HAP-1 (cell line): ENCODE measurements at regions not wholly inside any gene's neighbourhood (a gene's known extent, or its start where the extent isn't known, plus 50 kb on each side); places are given as distances from the start of the nearest gene placed in this dataset.
"Not testable (repeated sequence)": the region's sequence is repeated elsewhere in the genome, so short reads cannot be mapped to it uniquely, and the experiment has no call there.

ENCODE experiments used
- DNase-seq, 2 experiments: peaks; one replicate each; pipeline ENCODE4 v3.0.0-alpha.2; 2016 to 2020; ENCODE audit warnings: low spot score in 2 of 2
- H3K27me3 ChIP-seq: fragments of 250-450 bp; sonication (Bioruptor Pico); 2 replicates; pipeline ENCODE4 v1.5.1; 2020; ENCODE audit warnings: low read depth, mild to moderate bottlenecking, moderate library complexity
- H3K36me3 ChIP-seq: fragments of 250-450 bp; sonication (Bioruptor Pico); replicated peaks from 2 replicates; pipeline ENCODE4 v1.5.1; 2020; ENCODE audit warnings: mild to moderate bottlenecking
- H3K4me1 ChIP-seq: fragments of 250-450 bp; sonication (Bioruptor Pico); 2 replicates; pipeline ENCODE4 v1.5.1; 2020; ENCODE audit warnings: mild to moderate bottlenecking
- H3K4me3 ChIP-seq: fragments of 250-450 bp; sonication (Bioruptor Pico); 2 replicates; pipeline ENCODE4 v1.5.1; 2020; ENCODE audit warnings: mild to moderate bottlenecking, moderate library complexity
- H3K9me3 ChIP-seq: fragments of 250-450 bp; sonication (Bioruptor Pico); 2 replicates; pipeline ENCODE4 v1.5.1; 2020; ENCODE audit warnings: mild to moderate bottlenecking, moderate library complexity
- in situ Hi-C: fragments of 300-500 bp; cut with MboI; formaldehyde crosslinking; loops from 3 replicates; pipeline ENCODE4 v1.14.3; 2020; ENCODE audit warnings: low sequenced_read_pairs, inconsistent platforms, mixed read lengths

DNA sequence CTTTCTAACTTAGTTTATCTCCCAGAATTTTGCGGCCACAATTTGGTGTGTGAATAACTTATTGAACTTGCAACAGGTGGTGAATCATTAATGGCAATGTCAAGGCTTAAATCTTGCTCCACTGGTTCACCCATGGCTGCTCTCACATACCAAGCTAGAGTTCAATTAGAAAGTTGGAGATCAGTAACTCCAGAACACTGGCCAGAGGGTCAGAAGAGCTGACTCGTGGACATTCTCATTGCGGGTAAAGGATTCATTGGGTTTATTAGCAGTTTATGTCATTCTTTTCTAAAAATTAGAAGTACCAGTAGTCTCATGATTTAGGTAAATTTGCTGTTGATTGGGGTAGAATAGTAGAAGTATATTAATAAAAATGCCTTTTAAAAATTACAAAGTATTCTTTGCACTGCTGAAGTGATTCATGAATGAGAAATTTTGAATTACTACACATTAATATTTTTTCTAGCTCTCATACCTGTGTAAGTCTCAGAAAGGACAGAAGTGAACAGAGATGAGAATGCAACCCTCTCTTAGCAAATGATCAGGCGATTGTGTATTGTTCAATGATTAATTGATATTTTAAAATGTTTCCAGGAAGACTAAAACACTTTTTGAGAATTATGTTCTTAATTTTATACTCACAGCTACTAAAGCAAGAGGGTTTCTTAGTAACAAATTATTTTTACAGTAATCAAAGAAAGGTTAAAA lies 142.0 kb downstream of the SYT15 start:
- H3K4me1 ChIP-seq, H3K9me3 ChIP-seq, DNase-seq, in situ Hi-C loops, H3K27me3 ChIP-seq, H3K36me3 ChIP-seq, H3K4me3 ChIP-seq: not testable (repeated sequence)

DNA sequence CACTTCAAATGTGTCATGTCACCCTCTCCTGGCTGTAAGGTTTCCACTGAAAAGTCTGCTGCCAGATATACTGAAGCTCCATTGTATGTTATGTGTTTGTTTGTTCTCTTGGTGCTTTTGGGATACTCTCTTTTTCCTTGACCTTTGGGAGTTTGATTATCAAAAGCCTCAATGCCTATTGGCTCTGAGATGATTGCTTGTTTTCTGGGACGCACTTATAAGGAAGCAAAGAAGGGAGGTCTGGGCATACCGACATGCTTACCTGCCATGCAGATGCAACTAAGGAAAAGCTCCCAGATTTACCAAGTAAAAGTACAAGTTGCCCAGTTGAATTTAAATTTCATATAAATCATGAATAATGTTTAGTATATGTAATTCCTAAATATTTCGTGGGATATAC lies 145.3 kb downstream of the SYT15 start:
- H3K36me3 ChIP-seq, H3K4me1 ChIP-seq, in situ Hi-C loops, H3K27me3 ChIP-seq, H3K9me3 ChIP-seq, DNase-seq, H3K4me3 ChIP-seq: not testable (repeated sequence)

DNA sequence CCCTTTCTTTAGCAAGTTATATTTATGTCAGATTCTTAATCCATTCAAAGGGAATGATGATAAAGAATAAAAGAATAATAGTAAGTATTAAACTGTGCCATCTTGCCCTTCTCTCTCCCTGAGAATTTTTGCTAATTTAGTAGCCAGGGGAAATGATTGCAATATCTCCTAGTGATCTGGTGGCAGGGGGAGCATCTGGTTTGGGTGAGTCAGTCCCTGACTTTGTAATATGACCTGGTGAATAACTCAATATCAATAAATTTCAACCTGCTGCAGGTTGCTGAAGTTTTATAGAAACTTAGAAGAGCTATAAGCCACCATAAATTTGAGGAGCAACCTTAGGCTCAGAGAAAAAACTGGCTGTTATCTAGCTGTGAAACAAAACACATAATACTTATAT lies 149.4 kb downstream of the SYT15 start:
- H3K36me3 ChIP-seq, H3K4me3 ChIP-seq, in situ Hi-C loops, DNase-seq, H3K9me3 ChIP-seq, H3K27me3 ChIP-seq, H3K4me1 ChIP-seq: not testable (repeated sequence)

DNA sequence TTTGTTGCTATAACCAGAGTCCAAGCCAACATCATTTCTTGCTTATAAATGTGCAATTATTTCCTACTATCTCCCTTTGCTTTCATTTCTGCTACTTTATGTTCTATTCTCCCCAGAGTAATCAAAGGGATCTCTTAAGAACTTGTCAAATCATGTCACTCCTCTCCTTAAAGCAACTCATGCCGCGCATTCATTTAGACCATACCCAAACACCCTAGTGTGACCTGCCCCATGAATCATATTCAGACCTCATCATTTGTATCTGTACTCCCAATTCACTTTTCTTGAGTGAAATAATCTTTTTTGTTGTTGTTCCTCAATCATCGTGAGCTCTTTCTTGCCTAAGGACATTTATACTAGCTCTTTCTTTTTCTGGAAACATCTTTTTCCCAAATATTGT lies 151.8 kb downstream of the SYT15 start:
- in situ Hi-C loops: not testable (repeated sequence)

DNA sequence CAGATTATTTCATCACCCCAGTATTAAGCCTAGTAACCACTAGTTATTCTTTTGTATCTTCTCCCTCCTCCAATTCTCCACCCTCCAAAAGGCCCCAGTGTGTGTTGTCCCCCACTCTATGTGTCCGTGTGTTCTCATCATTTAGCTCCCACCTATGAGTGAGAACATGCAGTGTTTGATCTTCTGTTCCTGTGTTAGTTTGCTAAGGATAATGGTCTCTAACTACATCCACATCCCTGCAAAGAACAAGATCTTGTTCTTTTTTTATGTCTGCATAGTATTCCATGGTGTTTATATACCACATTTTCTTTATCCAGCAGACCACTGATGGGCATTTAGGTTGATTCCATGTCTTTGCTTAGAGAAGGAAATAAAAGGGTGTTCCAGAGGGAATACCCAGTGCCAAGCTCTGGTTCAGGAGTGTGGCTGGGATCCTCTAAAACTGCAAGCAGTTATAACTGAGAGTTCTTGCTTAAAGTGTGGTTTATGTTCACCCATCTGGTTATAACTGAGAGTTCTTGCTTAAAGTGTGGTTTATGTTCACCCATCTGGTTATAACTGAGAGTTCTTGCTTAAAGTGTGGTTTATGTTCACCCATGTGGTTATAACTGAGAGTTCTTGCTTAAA lies 154.8 kb downstream of the SYT15 start:
- H3K9me3 ChIP-seq, H3K4me3 ChIP-seq, in situ Hi-C loops, H3K36me3 ChIP-seq, DNase-seq, H3K27me3 ChIP-seq, H3K4me1 ChIP-seq: not testable (repeated sequence)

More for the DNA sequence above, 151.8 kb downstream of the SYT15 start:
- not testable (repeated sequence) for H3K27me3 ChIP-seq, H3K4me1 ChIP-seq, H3K9me3 ChIP-seq, DNase-seq, H3K4me3 ChIP-seq, H3K36me3 ChIP-seq

DNA sequence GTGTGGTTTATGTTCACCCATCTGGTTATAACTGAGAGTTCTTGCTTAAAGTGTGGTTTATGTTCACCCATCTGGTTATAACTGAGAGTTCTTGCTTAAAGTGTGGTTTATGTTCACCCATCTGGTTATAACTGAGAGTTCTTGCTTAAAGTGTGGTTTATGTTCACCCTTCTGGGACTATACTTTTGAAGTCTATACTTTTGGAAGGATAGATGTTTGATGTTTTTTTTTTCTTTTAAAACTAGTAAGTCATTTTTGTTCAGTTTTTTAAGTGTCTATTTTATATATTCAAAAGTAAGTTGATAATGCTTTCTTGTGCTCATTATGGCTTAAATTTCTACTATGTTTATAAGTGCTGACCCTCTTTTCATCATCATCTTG lies 155.3 kb downstream of the SYT15 start:
- H3K4me1 ChIP-seq, H3K36me3 ChIP-seq, H3K9me3 ChIP-seq, H3K27me3 ChIP-seq, H3K4me3 ChIP-seq, in situ Hi-C loops, DNase-seq: not testable (repeated sequence)

DNA sequence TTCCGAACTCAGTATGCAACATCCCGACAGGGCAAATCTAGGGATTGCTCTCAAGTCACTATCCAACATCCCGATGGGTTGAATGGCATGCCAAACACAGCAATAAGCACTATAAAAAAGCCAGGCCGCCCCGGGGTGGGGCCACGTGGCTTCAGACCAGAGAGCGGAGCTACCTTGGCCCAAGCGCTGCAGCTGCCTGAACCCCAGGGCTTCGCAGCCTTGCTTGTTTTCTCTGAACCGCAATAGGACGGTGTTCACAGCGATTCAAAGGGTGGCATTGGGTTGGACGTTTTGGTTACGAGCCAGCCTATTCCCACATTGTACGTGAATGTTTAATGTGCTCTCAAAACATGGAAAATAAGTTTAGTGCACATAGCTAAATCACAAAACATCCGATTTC lies 161.0 kb downstream of the SYT15 start:
- H3K4me3 ChIP-seq, in situ Hi-C loops, H3K9me3 ChIP-seq, DNase-seq, H3K36me3 ChIP-seq, H3K27me3 ChIP-seq, H3K4me1 ChIP-seq: not testable (repeated sequence)

DNA sequence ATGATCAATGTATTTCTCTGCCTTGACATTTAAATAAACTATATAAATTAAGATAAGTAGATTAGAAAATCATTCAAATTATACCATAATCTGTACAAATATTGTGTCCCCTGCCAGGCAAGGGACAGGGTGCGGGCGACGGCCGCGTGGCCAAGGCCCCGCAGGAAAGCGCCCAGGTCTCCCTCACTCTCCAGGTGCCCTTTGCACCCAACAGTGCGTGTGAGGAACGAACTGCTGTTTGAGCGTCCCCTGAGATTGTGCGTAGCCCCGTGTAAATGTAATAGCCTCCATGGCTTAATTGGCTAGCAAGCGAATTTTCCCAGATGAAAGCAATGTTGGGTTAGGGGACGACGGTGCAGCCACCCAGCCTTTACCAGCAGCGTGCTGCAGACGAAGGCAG lies 161.4 kb downstream of the SYT15 start:
- H3K36me3 ChIP-seq, H3K9me3 ChIP-seq, H3K27me3 ChIP-seq, in situ Hi-C loops, H3K4me3 ChIP-seq, DNase-seq, H3K4me1 ChIP-seq: not testable (repeated sequence)

DNA sequence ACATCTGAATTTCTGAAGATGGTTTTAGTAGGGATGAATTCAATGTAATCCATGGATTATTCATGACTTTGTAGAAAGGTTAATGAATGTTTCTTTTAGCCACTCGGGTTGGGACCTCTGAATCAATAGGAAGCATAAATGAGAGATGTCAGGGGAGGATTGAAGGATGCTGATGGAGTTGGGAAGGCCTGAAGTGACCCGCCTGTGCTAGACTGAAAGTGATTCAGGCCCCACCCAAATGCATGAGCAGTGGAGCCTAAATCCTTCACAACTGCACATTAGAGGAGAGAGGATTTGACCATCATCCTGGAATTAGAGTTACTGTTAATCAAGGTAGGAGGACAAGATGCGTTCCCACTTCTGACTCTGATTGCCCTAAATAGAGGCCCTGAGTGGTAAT lies 162.2 kb upstream of the PTPN20 start:
- H3K27me3 ChIP-seq, H3K4me3 ChIP-seq, DNase-seq, H3K9me3 ChIP-seq, in situ Hi-C loops, H3K4me1 ChIP-seq, H3K36me3 ChIP-seq: not testable (repeated sequence)

DNA sequence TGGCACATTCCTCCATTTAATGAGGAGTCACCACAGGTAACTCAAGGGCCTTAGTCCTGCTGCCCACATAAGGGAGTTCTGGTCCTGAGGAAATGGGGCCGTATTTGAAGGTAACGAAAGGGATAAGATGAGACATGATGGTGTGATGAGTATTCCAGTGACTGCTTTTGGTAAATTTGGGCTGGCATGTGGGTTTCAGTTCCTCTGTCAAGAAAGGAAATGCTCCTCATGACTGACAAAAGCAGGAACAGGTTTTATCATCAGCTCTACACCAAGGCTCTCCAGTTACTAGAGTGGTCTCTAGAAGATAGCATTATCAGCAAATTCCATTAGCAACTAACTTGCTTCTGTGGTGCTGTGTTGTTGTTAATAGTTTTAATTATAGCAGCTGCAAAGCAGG lies 161.8 kb upstream of the PTPN20 start:
- DNase-seq, in situ Hi-C loops: not testable (repeated sequence)

DNA sequence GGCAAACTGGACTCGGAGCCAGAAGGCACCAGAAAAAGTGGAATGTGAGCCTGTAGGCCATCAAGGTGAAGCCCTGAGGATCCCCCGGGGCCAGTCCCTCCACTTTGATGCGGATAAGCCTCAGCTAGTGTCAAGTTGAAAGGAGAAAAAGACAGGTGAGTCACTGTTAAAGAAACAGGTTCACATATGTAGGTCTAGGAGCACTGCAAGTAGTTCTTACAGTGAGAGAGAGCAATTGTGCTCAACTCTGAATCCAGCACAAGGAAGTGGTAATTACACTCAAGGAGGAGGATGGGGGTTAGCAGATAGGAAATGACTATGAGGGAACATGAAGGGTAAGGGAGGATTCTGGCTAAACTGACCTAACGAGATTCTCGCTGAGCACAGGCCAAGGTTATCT lies 157.5 kb upstream of the PTPN20 start:
- DNase-seq, H3K4me3 ChIP-seq, in situ Hi-C loops: not testable (repeated sequence)

More for the DNA sequence above, 161.8 kb upstream of the PTPN20 start:
- H3K4me1 ChIP-seq, H3K36me3 ChIP-seq, H3K27me3 ChIP-seq, H3K9me3 ChIP-seq, H3K4me3 ChIP-seq: not testable (repeated sequence)

DNA sequence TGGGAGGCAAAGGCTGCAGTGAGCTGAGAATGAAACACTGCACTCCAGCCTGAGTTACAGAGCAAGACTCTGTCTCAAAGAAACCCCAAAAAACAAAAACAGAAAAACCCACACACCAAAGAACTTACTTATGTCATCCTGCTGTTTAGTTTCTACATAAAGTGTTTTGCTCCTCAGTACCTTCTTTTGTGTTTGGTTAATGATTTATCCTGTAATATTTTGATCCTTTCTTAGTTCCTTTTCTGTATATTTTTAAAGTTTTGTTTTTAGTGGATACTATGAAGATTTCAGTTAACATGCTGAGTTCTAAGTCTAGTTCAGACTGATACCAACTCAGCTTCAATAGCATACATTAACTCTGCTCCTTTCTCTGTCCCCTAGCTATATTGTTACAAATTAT lies 149.8 kb upstream of the PTPN20 start:
- in situ Hi-C loops, DNase-seq, H3K4me1 ChIP-seq, H3K36me3 ChIP-seq, H3K27me3 ChIP-seq, H3K9me3 ChIP-seq, H3K4me3 ChIP-seq: not testable (repeated sequence)

More for the DNA sequence above, 157.5 kb upstream of the PTPN20 start:
- not testable (repeated sequence) for H3K27me3 ChIP-seq, H3K36me3 ChIP-seq, H3K4me1 ChIP-seq, H3K9me3 ChIP-seq

DNA sequence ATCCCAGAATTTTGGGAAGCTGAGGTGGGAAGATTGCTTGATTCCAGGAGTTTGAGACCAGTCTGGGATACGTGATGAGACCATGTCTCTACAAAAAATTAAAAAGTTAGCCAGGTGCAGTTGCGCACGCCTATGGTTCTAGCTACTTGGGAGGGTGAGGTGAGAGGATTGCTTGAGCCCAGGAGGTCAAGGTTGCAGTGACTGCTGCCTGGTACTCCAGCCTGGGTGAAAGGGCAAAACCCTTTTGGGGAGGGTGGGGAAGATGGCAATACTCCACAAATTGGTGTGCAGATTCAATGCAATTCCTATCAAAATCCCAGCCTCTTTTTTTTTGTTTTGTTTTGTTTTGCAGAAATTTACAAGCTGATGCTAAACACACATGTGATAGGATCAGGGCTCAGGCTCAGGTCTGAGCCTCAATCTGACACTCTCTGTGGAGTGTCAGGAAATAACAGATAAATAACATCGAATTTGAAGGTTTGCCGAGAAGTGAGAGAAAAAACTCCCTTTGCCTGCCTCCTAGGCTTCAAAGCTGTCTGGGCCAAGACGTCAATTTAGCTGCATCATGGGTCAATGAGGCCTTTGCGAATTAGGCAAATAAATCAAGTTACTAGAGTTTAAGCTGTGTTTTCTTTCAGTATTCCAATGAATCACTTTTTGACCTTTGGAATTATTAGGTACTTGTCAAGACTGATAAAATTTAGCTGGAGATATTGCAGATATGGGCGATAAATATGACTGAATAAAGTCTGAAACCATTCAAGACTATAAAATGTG lies 142.5 kb upstream of the PTPN20 start:
- in situ Hi-C loops, H3K36me3 ChIP-seq, H3K4me1 ChIP-seq, H3K27me3 ChIP-seq, DNase-seq, H3K4me3 ChIP-seq, H3K9me3 ChIP-seq: not testable (repeated sequence)

DNA sequence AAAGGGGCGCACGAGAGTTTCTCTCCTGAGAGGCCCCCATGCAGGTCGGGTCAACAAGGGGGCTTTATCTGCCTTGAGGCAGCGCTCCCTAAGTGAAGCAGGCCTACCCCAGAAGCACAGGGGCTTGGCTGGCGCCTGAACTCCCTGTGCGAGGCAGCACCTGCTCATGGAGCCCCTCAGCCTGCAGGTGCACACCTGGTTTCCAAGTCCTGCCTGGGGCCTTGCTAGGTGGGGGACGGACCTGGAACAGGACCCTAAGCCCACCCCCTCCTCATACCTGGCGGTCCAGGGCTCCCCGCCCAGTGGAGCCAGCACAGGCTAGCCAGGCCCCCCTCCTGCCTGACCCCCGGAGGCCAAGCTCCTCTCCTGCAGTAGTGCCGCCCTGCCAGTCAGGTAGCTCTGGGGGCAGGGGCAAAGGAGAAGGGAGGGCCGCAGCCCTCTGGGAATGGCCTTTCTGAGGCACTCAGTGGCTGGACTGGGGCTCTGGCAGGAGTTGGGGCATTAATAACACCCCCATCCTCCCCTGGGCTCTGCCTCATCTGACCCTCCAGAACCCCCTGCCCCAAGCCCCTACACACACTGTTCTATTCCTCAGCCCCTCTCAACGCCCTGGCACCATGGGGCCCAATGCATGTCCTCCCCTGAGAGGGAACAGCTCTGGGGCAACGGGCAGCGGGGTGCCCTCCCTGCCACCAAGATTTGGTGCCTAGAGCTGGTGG lies 137.9 kb upstream of the PTPN20 start:
- DNase-seq, H3K9me3 ChIP-seq, H3K27me3 ChIP-seq, H3K4me3 ChIP-seq, H3K4me1 ChIP-seq, in situ Hi-C loops, H3K36me3 ChIP-seq: not testable (repeated sequence)
